Gastroesophageal sphincter (tissue), 2 donors: ENCODE measurements at regions not wholly inside any gene's neighbourhood (a gene's known extent, or its start where the extent isn't known, plus 50 kb on each side); places are given as distances from the start of the nearest gene placed in this dataset.

Experiments
- EP300 ChIP-seq: sonication (generic); formaldehyde crosslinking; IDR thresholded peaks from one replicate; pipeline ENCODE4 v1.6.1; 2017; ENCODE audit warnings: antibody characterized with exemption, mild to moderate bottlenecking
- POLR2A ChIP-seq, 2 donors: fragments of 450-650 bp; IDR thresholded peaks; one replicate each; pipeline ENCODE4 v1.6.1; 2017; ENCODE audit warnings: antibody characterized with exemption in 2 of 2, mild to moderate bottlenecking in 2 of 2, moderate library complexity in 1 of 2
- POLR2AphosphoS5 ChIP-seq: sonication (generic); formaldehyde crosslinking; IDR thresholded peaks from one replicate; pipeline ENCODE4 v1.6.1; 2017; ENCODE audit warnings: antibody characterized with exemption

GRCh38 chr6:112988748-112989147 is 641.6 kb downstream of the RFPL4B start:
- TF ChIP-seq POLR2A (IDR thresholded peaks at IDR 0.05) (no peak), EP300 (no peak), POLR2AphosphoS5 (no peak)
